ENCODE measurements at regions not wholly inside any gene's neighbourhood (a gene's known extent, or its start where the extent isn't known, plus 50 kb on each side); places are given as distances from the start of the nearest gene placed in this dataset.
"Not testable (repeated sequence)": the region's sequence is repeated elsewhere in the genome, so short reads cannot be mapped to it uniquely, and the experiment has no call there.

GRCh38 chr14:106349678-106350457 lies 823.5 kb downstream of the TMEM121 start:
- TF ChIP-seq POLR2A, CTCF (IDR thresholded peaks at IDR 0.05): not testable (repeated sequence)
